Epidermal melanocyte (primary cell): ENCODE measurements at regions not wholly inside any gene's neighbourhood (a gene's known extent, or its start where the extent isn't known, plus 50 kb on each side); places are given as distances from the start of the nearest gene placed in this dataset.

Experiments used
- DNase-seq: peaks from one replicate; pipeline ENCODE4 v3.0.0; 2011; ENCODE audit warnings: low spot score; ENCODE audit not compliant: insufficient read length

DNA sequence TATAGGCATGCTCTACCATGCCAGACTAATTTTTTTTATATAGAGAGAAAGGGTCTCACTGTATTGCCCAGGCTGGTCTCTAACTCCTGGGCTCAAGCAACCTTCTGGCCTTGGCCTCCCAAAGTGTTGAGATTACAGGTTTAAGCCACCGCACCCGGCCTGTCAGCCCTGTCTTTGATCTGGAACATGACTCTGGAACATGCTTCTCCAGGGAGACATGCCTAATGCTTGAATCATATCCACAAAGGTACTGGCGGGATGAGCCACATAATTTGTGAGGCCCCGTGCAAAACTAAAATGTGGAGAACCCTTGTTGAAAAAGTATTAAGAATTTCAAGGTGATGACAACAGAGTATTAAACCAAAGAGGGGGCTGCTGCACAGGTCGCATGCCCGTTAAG is 282.8 kb downstream of the ARHGAP12 start:
- DNase-seq: no peak

DNA sequence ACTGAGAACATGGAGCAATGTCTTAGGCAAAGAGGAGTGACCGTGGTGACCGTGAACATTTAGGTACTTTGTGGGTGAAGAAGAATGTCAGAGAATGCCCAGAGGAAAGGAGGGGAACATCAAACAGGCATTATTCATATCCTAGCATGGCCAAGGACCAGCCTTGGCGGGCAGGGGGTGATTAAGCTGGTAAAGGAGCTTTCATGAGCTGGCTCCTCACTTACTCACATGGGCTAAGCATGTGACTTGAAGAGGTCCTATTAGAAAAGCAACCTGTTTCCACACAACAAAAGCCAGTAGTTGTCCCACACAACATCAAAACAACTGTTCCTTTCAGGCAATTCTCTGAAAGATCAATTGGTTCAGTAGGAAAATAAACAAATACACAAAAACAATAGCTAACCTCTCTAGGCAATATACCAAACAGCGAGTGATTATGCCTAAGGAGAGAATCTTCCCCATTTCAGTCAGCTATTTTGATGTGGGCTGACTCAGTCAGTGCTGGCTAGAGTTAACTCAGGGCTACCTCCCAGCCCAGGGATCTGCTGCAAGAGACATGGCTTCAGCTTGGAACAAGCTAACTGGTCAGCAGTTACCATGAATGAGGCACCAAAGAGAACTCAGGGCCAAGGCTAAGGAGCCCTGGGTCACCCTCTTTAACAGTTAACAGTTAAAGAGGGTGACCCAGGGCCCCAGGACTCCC is 283.5 kb downstream of the ARHGAP12 start:
- no peak for DNase-seq

DNA sequence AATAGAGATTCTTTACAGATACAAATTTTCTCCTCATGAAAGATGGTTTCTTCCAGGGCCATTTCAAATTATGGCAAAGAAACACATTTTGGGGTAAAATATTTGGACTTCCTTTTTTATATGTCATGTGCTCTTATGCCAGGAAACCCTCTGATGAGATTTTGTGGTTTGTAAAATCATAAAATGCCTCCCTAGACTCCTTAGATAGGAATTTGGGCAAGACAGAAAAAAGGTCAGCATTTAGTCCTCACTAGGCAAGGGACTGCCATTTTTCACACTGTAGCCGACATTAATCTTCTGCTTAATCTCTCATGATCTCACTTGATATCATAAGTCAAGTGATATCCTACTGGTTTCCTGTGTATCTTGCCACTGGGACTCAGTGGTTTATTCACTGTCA is 286.4 kb downstream of the ARHGAP12 start:
- no peak for DNase-seq

DNA sequence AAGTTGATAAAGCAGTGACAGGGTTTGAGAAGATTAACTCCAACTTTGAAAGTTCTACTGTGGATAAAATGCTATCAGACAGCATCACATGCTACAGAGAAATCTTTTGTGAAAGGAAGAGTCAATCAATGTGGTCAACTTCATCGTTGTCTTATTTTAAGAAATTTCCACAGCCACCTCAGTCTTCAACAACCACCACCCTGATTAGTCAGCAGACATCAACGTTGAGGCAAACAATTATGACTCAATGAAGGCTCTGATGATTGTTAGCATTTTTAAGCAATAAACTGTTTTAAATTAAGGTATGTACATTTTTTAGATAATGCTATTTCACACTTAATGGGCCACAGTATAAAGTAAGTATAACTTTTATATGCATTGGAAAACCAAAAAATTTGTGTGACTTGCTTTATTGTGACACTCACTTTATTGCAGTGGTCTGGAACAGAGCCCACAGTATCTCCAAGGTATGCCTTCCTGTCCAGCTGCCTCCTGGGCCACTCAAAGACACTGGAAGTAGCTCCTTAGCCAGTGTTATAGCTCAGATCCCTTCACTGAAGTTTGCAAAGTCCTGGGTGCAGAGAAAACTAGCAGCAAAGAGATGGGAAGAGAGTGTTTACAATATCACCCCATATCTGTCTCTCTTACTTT is 293.1 kb downstream of the ARHGAP12 start:
- no peak for DNase-seq

DNA sequence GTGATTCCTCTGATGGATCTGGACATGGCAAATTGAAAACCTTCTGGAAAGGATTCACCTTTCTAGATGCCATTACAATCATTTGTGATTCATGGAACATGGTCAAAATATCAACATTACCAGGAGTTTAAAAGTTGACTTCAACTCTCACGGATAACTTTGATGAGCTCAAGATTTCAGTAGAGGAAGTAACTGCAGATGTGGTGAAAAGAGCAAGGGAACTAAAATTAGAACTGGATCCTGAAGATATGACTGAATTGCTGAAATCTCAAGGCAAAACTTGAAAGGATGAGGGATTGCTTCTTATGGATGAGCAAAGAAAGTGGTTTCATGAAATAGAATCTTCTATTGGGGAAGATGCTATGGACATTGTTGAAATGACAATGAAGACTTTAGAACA is 293.6 kb downstream of the ARHGAP12 start:
- no peak for DNase-seq

DNA sequence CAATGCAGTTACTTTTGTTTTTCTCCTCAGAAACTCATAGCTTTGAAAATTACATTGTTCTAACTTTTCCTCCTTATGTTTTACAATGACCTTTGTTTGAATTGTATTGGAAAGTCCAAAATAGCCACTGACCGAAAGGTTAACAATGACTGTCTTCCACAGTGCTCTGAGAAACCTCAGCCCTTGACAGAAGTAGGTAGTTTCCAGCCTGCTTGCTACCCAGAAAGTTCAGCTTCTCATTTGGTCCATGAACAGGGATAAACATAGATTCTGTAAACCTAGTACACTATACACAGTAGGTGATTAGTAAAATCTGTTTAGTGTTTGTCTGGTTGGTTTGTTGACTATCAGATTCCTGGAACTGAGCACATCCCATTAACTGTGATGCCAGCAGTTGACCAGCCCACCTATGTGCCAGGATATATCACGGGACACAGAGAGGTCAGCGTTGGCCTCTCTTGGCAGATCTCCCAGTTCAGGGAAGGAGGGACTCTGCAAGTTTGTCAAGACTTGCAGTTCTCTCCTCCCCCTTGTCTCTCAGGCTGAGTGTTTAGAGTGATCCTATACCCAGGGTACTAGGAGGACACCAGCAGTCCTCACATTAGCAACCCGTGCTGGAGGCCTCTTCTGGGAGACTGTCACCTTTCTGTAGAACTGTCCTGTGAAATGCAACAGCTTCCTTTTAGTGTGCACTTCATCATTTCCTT is 297.6 kb downstream of the ARHGAP12 start:
- DNase-seq: no peak

DNA sequence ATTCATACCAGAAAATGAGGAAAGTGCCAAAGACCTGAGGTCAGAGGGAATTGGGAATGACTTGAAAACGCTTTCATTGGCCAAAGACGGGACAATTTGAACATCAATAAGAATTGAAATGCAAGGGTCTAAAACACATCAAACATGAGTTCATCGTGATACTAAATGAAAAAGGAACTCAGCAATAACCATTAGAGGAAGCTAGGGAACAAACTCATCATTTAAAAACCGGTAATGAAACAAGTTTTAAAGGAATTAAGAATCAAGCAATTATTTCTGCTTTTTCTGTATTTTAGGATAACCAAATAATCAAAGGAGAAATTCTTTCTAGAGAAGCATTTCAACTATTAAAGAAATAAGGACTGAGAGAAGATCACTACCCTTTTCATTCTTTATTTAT is 303.1 kb downstream of the ARHGAP12 start:
- no peak for DNase-seq

DNA sequence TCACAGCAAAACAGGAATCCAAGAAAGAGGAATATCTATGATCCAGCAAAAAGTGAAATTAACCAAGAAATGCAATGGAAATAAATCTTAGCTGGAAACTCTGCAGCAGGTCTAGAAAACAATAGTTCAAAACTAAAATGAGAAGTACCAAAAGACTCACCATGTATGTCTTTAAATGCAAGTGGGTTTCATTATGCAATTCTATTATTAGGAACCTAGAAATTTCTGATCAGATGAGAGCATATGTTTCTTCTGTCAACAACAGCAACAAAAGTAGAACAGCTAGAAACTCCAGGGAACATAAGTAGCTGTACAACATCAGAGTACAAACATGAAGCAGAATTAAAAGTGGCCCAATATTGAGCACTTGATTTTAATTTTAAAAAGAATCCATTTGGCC is 304.0 kb downstream of the ARHGAP12 start:
- no peak for DNase-seq

DNA sequence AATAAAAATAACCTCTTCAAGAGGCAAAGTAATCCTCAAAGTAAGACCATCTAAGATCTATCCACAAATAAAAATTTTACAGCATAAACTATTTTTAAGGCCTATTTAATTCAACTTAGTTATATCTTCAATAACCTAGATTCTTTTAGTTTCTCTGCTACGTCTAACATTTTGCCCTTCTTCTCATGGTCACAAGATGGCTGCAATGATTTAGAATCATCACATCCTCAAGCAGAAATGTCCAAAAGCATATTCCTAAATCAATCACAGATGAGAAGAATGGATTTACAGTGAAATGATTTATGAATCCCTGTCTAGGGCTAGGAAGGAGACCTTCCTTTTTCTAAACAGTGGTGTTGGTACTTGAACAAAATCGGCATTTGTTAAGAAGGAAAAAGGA is 304.7 kb downstream of the ARHGAP12 start:
- no peak for DNase-seq

DNA sequence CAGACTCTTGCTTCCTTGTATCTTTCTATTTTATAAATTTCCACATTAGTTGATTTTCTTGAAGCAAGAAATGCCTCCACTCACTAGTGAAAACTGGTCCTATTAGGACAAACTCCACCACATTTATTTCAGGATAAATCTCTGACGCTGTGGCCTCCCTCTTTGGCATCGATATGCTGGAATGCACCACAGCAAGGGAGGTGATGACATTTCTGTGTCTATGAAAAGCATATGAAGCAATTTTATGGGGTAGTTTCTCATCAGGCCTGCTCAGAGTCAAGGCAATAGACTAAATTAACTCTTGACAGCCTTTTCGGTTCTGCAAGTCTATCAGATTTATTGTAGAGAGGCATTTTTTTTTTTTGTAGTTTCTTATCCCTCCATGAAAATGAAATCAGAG is 304.4 kb downstream of the ZEB1 start:
- no peak for DNase-seq

DNA sequence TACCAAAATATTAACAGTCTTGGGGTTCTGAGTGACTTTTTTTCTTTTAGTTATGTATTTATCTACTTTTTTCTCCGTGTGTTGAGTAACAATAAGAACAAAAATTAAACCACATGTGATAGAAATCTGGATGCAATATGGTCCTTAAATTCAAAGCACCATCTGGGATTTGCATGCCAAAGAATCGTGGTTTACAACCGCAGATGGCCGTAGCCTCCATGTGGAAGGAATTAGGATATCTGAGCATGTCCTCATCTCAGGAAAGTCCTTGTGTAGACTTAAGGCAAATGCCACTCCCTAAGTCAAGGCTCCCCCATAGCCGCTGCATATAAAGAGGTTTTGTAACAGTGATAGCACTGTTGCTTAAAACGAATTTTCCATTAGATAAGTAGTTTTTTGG is 304.0 kb downstream of the ZEB1 start:
- DNase-seq: no peak

DNA sequence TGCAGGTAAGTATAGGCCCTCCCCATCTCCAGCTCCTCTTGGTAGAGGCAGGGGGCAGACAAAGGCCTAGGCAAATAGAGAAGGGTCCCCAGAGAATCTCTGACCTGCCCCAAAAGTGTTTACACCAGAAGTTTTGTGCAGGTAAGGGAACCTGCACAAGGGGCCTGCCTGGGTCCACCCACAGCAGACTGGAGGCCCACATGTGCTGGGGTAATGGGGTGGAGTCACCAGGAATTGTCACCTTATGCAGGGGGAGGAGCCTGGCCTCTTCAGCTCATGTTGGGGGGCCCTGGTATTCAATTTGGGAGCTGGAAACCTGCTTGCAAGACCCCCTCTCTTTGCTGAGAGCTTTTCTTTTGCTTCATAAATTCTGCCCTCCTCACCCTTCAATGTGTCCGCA is 302.7 kb downstream of the ZEB1 start:
- DNase-seq: no peak

DNA sequence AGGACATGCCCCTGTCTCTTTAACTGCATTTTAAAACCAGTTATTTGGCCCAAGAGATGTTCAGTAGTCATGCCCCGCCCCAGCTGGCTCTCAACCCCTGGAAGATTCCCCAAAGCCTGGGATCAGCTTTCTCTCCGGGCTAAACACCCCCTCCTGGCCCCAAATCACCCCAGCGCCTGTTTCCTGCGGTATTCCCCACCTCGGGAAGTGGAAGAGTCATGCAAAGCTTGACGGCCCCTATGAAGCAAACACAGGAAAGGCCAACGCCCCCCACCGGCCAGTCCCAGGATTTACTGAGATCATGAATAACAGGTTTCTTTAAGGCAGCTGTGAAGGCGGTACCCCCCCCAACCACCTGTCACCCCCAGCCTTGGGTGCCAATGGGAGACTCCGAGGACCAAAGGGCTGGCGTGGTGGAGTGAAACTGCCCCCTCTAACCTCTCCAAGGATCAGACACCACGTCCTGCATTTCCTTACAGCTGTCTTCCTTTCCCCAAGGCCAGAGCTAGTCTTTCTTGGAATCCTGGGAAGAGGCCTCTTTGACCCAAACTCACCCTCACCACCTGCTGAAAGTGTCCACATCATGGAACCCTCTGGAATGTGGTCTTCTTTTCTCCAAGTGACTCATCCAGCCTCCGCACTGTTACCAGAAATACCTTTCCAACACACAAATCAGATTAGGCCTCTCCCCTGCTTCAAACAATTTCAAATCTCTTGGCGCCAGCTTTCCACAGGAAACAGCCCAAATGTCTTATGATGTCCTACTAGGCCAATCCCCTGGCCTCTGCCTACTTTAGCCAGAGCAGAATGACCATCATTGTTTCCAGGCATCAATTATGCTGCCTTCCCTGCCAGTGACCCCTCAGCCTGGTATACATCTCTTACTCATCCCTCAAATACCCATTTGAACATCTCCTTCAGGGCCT is 301.5 kb downstream of the ZEB1 start:
- no peak for DNase-seq

DNA sequence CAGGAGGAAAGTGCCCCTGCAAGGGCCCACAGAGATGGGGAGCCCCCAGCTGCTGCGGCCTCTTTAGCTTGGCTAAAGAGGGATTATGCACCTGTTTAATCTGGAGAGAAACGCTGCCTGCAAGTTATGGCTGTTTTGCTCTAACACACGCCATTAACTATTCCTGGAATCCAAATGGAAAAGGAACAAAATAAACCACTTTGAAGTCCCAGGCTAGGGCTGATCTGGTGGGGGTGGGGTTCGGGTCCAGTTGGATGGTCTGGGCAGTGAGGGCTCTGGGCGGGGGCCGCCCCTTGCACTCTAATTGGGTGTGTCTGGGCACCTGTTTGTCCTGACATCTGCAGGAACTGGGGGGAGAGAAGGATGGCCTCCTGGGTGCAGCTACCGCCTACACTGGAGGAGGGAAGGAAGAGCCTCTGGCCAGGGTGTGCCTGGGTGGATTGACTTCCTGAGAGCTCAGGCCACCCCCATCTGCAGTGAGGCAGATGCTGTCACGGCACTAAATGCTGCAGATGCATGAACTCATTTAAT is 300.6 kb downstream of the ZEB1 start:
- DNase-seq: no peak

DNA sequence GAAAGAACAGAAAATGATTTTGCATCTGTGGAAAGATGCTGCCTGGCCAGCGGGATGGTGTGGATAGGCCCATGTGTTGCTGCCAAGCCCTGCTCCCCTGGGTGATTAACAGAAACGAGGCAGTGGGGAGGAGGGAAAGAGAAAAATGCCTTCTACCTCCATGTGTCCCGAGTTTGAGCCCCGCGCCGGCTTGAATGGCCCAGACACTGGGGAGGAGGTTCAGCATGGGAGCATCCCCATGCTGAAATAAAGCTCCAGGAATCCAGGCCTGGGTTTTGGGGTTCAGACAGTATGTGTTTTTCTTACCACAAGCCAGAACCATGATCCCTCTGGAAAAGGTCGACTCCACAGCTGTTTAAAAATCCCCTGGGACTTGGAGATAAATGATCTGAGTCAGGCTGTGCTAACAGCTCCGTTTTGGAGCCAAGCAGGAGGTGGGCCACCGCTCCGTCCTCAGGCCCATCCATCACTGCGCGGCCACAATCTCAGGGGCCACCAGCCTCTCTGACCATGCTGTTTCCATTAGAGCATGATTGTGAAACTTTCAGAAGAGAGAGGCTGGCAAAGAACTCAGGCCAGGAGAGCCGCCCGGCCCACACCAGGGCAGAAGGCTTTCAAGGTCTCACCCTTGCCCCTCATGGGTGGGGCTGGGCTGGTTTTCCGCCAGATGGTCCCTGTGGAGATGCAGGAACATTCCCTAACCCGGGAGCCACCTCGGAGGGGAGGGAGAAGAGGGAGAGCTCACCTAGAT is 299.7 kb downstream of the ZEB1 start:
- DNase-seq: no peak

DNA sequence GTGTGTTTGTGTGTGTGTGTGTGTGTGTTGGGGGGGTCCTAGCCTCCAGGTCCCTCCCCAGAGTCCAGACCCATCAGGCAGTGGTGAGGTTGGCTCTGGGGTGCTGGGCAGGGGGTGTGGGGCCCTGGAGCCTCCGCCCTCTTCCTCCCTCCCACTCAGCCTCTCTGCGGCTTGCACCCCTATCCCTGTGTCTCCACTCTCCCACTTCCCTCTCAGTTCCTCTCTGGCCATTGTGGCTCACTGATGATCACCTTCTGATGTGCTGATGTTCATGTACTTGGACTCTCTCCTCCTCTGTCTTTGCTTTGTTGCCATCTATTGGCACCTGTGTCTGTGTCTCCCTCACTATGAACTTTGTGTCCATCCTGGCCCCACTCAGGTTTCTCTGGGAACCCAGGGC is 298.7 kb downstream of the ZEB1 start:
- no peak for DNase-seq

DNA sequence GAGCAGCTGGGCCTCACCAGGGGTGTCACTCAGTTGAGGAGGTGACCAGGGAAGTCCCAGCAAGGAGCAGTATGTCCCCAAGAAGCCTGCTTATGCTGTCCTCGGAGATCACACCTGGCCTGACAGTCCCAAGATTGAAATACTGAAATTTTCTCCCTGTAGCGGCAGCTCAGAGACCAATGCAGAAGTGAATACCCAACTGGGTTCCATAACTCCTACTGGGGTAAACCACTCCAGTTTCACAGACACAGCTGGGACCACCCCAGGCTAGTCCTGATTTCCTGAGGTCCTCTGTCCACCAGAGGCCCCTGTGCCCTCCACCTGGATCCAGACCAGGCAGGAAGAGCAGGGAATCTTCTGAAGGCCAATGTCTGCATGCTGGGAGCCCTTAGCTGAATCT is 298.1 kb downstream of the ZEB1 start:
- no peak for DNase-seq

DNA sequence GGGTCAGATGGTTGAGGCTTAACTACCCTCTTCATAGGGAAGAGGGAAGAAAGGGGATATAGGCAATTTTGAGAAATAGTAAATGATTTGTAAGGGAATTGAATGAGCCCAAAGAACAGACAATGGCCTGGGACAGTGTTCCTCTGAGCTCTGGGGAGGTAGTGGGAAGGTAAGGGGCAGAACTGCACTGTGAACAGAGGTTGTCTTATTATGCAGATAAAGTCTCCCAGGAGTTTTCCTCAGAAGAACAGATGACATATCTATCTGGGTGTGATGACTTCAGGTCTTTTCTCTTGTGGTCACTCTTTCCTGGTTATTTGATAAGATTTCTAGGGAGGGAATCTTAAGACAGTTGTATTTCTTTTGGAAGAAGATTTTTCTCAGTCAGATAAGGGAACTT is 296.1 kb downstream of the ZEB1 start:
- DNase-seq: no peak

DNA sequence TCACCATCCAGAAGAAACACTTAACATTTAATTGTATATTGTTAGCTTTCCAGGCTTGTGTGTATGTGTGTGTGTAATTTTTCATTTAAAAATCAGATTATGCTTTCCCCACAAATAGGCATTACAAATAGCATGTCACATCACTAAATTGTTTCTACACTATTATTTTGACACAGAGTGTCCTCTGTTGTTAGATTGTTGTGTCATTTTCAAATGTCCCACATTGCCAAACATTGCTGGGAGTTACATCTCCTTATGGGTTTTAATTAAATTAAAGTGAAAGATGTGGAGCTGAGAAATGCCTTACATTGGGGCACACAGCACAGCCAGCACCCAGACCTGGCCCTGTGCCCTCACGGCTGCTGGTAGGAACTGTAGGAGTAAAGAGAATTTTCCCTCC is 295.6 kb downstream of the ZEB1 start:
- no peak for DNase-seq

DNA sequence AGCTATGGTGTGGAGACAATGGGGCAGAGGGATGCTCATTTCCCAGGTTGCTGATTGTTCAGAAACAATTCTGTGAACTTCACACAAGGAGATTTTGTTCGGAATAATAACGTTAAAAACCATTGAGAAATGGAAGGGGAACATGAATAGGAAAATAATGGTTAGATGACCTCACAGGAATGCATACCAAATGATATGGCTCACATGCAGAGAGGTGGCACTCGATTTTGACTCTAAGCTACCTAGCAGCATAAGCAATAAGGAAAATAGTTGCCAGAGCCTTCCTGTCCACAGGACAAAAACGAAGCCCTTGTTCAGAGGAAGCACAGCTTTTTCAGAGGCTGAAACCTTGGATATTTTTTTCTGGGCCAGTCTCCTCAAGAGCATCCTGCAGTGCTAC is 293.1 kb downstream of the ZEB1 start:
- DNase-seq: no peak

DNA sequence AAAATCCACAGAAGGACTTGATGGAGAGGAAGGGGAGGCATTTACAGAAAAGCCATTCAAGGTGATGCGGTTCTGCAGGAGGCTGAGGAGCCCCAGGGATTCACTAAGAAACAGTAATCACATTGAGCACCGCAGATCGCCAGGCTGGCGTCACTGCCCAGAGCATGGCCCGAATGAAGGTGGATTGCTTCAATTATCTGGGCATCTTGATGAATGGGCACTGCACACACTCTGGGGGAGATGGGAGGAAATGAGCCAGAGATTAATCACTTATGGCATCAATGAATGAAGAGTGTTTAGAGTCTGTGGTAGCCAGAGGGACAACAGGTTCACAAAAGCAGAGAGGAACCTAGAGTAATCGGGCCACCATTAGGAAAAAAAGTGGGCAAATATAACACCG is 292.1 kb downstream of the ZEB1 start:
- no peak for DNase-seq
